ENCODE measurements at regions not wholly inside any gene's neighbourhood (a gene's known extent, or its start where the extent isn't known, plus 50 kb on each side); places are given as distances from the start of the nearest gene placed in this dataset.

GRCh38 chr5:108467563-108467962 is 85.7 kb upstream of the FBXL17 start:
- TF ChIP-seq CTCF (IDR thresholded peaks at IDR 0.05; ENCODE audit: low read length) (no peak), EZH2 (optimal IDR thresholded peaks at IDR 0.05; ENCODE audit: low read depth, low read length) (no peak)
